OCI-LY1 (cell line): ENCODE measurements at regions not wholly inside any gene's neighbourhood (a gene's known extent, or its start where the extent isn't known, plus 50 kb on each side); places are given as distances from the start of the nearest gene placed in this dataset.

Experiments used
- H2AFZ ChIP-seq: fragments of 200-600 bp; sonication (generic), shearing (Covaris generic); 2 replicates; pipeline ENCODE4 v1.6.0; 2014; ENCODE audit warnings: antibody characterized with exemption, mild to moderate bottlenecking, low read length
- H3F3A ChIP-seq: fragments of 200-600 bp; sonication (generic), shearing (Covaris generic); 2 replicates; pipeline ENCODE4 v1.6.0; 2014; ENCODE audit warnings: mild to moderate bottlenecking, antibody characterized with exemption, low read length, moderate library complexity; ENCODE audit not compliant: insufficient read depth
- H3K27ac ChIP-seq: fragments of 200-600 bp; sonication (generic); 2 replicates; pipeline ENCODE4 v1.5.1; 2014; ENCODE audit warnings: low read length, mixed run types, mild to moderate bottlenecking, low read depth; ENCODE audit not compliant: poor library complexity, severe bottlenecking
- H3K27me3 ChIP-seq: fragments of 200-600 bp; sonication (generic); 2 replicates; pipeline ENCODE4 v1.6.0; 2014; ENCODE audit warnings: antibody characterized with exemption, mild to moderate bottlenecking, low read length, moderate library complexity; ENCODE audit not compliant: insufficient read depth
- H3K36me3 ChIP-seq: fragments of 200-600 bp; sonication (generic); 2 replicates; pipeline ENCODE4 v1.6.1; 2014; ENCODE audit warnings: mild to moderate bottlenecking, antibody characterized with exemption, low read length, moderate library complexity, mixed read lengths; ENCODE audit not compliant: insufficient read depth
- H3K4me1 ChIP-seq: fragments of 200-600 bp; sonication (generic); 2 replicates; pipeline ENCODE4 v1.5.1; 2014; ENCODE audit warnings: mild to moderate bottlenecking, low read length, moderate library complexity; ENCODE audit not compliant: insufficient read depth, severe bottlenecking
- H3K4me2 ChIP-seq: fragments of 200-600 bp; sonication (generic), shearing (Covaris generic); 2 replicates; pipeline ENCODE4 v1.6.1; 2014; ENCODE audit warnings: low read length
- H3K4me3 ChIP-seq: fragments of 200-600 bp; sonication (generic); 2 replicates; pipeline ENCODE4 v1.5.1; 2014; ENCODE audit warnings: low read length, low read depth, mild to moderate bottlenecking, mixed read lengths; ENCODE audit not compliant: poor library complexity, severe bottlenecking
- H3K79me2 ChIP-seq: fragments of 200-600 bp; shearing (Covaris generic); 2 replicates; pipeline ENCODE4 v1.6.1; 2016; ENCODE audit warnings: mixed run types, low read length, mixed read lengths; ENCODE audit not compliant: insufficient read depth
- H3K9ac ChIP-seq: fragments of 200-600 bp; sonication (generic), shearing (Covaris generic); 2 replicates; pipeline ENCODE4 v1.6.1; 2014; ENCODE audit warnings: mild to moderate bottlenecking, low read length, mixed read lengths
- H3K9me2 ChIP-seq: fragments of 200-600 bp; sonication (generic), shearing (Covaris generic); 2 replicates; pipeline ENCODE4 v1.6.1; 2014; ENCODE audit warnings: low read depth, mild to moderate bottlenecking, low read length, mixed read lengths
- H3K9me3 ChIP-seq: fragments of 200-600 bp; shearing (Covaris generic); 2 replicates; pipeline ENCODE4 v1.6.1; 2014; ENCODE audit warnings: low read length, mixed read lengths
- H4K20me1 ChIP-seq: fragments of 200-600 bp; sonication (generic), shearing (Covaris generic); 2 replicates; pipeline ENCODE4 v1.6.0; 2016; ENCODE audit warnings: mild to moderate bottlenecking, low read length; ENCODE audit not compliant: insufficient read depth
- EZH2 ChIP-seq: fragments of 200-600 bp; sonication (generic), shearing (Covaris generic); IDR thresholded peaks from 2 replicates; pipeline ENCODE4 v1.8.0; 2017; ENCODE audit warnings: borderline replicate concordance, mixed run types, mild to moderate bottlenecking, antibody characterized with exemption, low read length, moderate library complexity, mixed read lengths
- TF ChIP-seq, protein P1 (sequence below): fragments of 200-600 bp; sonication (generic), shearing (Covaris generic); IDR thresholded peaks from 2 replicates; pipeline ENCODE4 v1.5.1; 2017; ENCODE audit warnings: mild to moderate bottlenecking, antibody characterized with exemption, low read length, moderate library complexity, mixed read lengths

DNA sequence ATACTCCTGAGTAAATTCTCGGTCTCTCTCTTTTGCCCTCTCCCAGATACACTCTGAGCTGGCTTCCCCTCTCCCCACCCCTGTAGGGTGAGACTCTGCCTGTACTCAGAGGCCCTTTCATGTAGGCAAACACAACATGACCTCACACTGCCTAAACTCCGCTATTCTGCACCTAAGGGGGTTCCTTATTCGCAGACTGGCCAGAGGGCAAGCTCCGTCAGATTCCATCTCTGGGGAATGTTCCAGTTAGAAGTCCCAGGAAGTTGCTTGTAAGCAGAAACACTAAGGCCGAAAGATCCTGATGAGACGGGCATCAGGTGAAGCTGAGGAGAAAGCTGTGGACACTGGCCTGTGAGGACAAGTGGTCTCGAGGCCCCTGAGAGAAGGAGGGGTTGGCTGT is 165.9 kb downstream of the KTN1 start:
- H3K36me3 ChIP-seq, result no peaks in the 10 kb centered on the region
- TF ChIP-seq EZH2, result no peak
- TF ChIP-seq, protein P1, sequence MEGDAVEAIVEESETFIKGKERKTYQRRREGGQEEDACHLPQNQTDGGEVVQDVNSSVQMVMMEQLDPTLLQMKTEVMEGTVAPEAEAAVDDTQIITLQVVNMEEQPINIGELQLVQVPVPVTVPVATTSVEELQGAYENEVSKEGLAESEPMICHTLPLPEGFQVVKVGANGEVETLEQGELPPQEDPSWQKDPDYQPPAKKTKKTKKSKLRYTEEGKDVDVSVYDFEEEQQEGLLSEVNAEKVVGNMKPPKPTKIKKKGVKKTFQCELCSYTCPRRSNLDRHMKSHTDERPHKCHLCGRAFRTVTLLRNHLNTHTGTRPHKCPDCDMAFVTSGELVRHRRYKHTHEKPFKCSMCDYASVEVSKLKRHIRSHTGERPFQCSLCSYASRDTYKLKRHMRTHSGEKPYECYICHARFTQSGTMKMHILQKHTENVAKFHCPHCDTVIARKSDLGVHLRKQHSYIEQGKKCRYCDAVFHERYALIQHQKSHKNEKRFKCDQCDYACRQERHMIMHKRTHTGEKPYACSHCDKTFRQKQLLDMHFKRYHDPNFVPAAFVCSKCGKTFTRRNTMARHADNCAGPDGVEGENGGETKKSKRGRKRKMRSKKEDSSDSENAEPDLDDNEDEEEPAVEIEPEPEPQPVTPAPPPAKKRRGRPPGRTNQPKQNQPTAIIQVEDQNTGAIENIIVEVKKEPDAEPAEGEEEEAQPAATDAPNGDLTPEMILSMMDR, result no peak
- no peaks in the 10 kb centered on the region for H4K20me1 ChIP-seq
- no peaks in the 10 kb centered on the region for H3K27me3 ChIP-seq
- H3K9me3 ChIP-seq, result no peaks in the 10 kb centered on the region
- no peak overlapping the region for H3K9ac ChIP-seq
- H3K79me2 ChIP-seq, result no peaks in the 10 kb centered on the region
- no peaks in the 10 kb centered on the region for H3K4me1 ChIP-seq
- H3K27ac ChIP-seq, result no peak overlapping the region
- no peaks in the 10 kb centered on the region for H3K9me2 ChIP-seq
- H3F3A ChIP-seq, result no peaks in the 10 kb centered on the region
- no peak overlapping the region for H3K4me2 ChIP-seq
- no peak overlapping the region for H3K4me3 ChIP-seq
- no peak overlapping the region for H2AFZ ChIP-seq

DNA sequence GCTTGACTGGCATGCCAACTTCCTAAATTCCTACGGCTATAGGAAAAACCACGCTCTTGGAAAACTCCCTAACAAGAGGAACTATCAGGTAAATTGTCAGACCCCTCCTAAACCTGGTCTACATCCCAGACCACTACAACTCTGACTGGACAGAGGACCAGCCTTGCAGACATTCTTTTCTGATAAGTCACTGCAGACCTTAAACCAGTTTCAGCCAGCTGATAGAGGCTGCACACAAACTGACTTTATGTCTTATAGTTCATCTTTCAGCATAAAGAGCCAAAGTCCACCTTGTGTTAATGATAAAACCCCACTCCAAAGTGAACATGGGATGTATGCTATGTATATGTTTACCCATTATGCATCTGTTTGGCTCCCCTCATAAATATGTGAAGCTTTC is 166.6 kb downstream of the KTN1 start:
- Histone ChIP-seq H3K9me2 (no peaks in the 10 kb centered on the region), H3K27me3 (no peaks in the 10 kb centered on the region), H3K36me3 (no peaks in the 10 kb centered on the region), H3K27ac (no peak overlapping the region), H3K4me1 (no peaks in the 10 kb centered on the region), H3K4me2 (no peak overlapping the region), H3K79me2 (no peaks in the 10 kb centered on the region), H3K9ac (no peak overlapping the region), H3K9me3 (no peaks in the 10 kb centered on the region), H2AFZ (no peak overlapping the region), H3K4me3 (no peak overlapping the region), H4K20me1 (no peaks in the 10 kb centered on the region), H3F3A (no peaks in the 10 kb centered on the region)
- no peak for TF ChIP-seq EZH2
- TF ChIP-seq, protein P1, result no peak

DNA sequence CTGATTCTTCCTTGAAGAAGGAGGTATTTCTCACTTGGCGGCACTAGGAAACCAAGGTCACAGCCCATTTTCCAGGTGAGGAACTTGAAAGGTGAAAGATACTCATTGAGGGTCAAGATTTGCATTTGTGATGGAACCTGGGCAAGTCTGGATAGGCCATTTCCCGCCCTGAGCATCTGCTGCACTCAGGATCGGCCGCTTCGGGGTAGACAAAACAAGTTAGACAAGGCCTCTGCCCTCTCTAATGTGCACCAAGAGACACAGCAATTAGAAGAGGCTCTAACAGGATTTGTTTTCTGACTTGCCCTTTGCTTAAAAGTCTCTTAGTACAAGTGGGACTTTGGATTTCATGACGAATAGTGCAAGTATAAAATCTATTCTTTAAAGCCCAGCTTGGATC is 167.2 kb downstream of the KTN1 start:
- no peaks in the 10 kb centered on the region for H3K36me3 ChIP-seq
- no peaks in the 10 kb centered on the region for H3K27me3 ChIP-seq
- H3K9ac ChIP-seq, result no peak overlapping the region
- no peaks in the 10 kb centered on the region for H4K20me1 ChIP-seq
- no peaks in the 10 kb centered on the region for H3K9me3 ChIP-seq
- no peaks in the 10 kb centered on the region for H3K4me1 ChIP-seq
- TF ChIP-seq, protein P1, result no peak
- TF ChIP-seq EZH2, result no peak
- no peaks in the 10 kb centered on the region for H3F3A ChIP-seq
- H2AFZ ChIP-seq, result no peak overlapping the region
- H3K27ac ChIP-seq, result no peak overlapping the region
- H3K79me2 ChIP-seq, result no peaks in the 10 kb centered on the region
- H3K4me2 ChIP-seq, result no peak overlapping the region
- no peak overlapping the region for H3K4me3 ChIP-seq
- H3K9me2 ChIP-seq, result no peaks in the 10 kb centered on the region
